NCI-H82 treated with DMSO at 0.1 percent for 48 hours (cell line): ENCODE measurements at regions not wholly inside any gene's neighbourhood (a gene's known extent, or its start where the extent isn't known, plus 50 kb on each side); places are given as distances from the start of the nearest gene placed in this dataset.

Source experiments
- DNase-seq: peaks from one replicate; lab custom pipeline; 2025; ENCODE audit not compliant: unreplicated experiment; lab: John Stamatoyannopoulos, UW

DNA sequence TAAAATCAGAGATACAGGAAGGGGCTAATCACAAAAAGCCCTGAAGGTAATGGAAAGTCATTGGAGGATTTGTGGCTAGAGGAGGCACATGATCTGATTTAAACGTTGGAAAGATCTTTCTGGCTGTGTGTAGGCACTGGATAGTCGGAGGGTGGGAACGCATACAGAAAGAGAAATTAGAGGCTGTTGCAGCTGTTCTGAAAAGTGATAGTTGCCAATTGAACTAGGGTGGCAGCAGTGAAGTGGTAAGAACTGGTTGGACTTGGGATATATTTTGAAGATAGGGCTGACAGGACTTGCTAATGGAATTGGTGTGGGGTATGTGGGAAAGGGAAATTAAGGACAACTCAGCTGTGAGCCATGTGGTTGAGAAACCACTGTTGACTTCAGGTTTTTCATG, 223.6 kb downstream of the OGFRL1 start:
- DNase-seq = no peak

- no peak for DNase-seq
Measured at GRCh38 chr6:71513036-71513435, 224.4 kb downstream of the OGFRL1 start.

- DNase-seq = no peak
Measured at GRCh38 chr6:71523548-71523947, 234.9 kb downstream of the OGFRL1 start.

DNA sequence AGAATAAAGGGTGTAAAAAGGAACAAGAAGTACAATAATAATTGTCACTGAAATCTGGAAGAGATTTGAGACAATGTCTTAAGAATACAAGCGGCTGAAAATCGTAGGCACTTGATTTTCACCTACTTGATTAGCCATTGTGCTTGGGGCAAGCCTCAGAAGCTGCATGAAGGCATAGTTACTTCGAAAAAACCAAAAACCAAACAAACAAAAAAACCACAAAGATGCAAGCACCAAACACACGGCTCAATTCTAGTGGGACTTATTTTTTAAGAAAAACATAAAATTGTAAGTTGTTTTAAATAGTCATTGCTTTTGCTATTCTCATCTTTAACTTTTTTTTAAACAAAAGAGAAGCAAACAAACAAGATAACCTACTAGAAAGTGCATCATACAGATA, 235.6 kb downstream of the OGFRL1 start:
- no peak for DNase-seq

DNA sequence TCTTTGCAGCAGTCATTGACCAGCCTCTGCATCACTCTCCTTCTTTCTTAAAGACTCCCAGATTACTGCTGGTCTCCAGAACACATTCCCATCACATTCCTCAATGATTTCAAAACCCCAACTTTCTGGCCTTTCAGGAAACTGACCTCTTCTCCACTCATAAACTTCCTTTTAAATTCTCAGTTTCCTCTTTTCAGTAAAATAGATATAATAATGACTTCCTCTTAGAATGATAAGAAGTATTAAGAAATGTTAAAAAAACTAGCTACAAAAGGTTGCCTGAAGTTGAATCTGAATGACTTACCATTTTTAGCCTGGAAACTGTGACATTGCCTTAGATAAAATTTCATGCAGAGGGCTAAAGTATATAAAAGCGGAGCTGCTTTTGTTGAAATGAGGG, 239.3 kb downstream of the OGFRL1 start:
- DNase-seq = no peak

- no peak for DNase-seq
Measured at GRCh38 chr6:71529026-71529425, 240.4 kb downstream of the OGFRL1 start.

- DNase-seq = no peak
Measured at GRCh38 chr6:71529769-71530168, 241.2 kb downstream of the OGFRL1 start.

DNA sequence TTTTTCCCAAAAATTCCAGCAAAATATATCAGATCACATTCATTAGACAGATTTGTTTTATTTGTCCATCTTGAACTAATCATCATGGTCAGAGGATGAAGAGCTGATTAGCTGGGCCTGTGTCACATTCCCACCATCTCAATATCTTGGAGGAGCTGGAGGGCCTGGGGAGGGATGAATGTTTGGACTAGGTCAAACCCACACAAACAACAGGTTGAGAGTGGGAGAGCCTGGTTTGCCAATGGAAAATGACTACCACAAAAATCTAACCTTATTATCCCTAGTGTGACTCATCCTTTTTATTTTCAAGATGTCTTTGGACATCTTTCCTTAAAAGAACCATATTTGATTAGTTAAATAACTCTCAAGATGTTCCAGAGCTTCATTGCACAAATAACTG, 242.4 kb downstream of the OGFRL1 start:
- DNase-seq = no peak

GRCh38 chr6:71531841-71532240, 243.2 kb downstream of the OGFRL1 start:
- no peak for DNase-seq

DNA sequence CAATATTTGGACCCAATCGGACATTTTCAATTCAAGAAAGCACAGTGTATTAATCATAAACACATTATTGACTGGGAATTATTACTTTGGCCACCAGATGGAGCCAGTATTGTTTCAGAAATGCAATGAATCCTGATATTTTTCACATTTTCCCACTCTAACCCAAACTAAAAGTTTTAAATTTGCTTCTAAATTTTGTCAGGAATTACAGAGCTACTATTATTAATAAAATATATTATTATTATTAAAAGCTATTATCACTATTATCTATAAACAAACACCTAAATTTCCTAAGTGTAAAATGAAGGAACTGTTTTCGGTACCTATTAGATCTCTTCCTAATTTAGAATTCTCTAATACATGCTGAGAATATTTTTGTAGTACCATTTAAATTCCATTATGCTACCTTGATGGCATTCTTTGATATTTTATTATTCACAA, 245.3 kb downstream of the OGFRL1 start:
- no peak for DNase-seq

- no peak for DNase-seq
Measured at GRCh38 chr6:71534921-71535320, 246.3 kb downstream of the OGFRL1 start.

GRCh38 chr6:71537717-71538116, 249.1 kb downstream of the OGFRL1 start:
- no peak for DNase-seq

- DNase-seq = no peak
Measured at GRCh38 chr6:71544028-71544427, 255.4 kb downstream of the OGFRL1 start.

- no peak for DNase-seq
Measured at GRCh38 chr6:71544906-71545305, 256.3 kb downstream of the OGFRL1 start.

DNA sequence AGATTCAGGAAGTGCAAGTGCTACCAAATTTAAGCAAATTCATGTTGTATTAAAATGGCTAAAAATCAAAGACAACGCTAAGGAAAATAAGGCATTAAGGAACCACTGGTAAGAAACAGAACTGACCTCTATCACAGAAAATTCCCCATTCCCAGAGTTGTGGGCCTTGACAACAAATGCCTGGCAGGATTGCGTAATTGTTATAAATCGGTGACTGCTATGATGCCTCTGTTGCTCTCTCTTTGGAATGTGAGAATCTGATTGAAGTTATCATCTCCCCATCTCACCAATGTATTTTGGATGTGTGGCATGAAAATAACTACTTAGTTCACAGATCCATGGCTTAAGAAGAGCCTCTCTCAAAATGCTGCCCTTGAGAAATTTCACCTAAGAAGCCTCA, 257.3 kb downstream of the OGFRL1 start:
- no peak for DNase-seq

- DNase-seq = no peak
Measured at GRCh38 chr6:71551798-71552197, 263.2 kb downstream of the OGFRL1 start.

- no peak for DNase-seq
Measured at GRCh38 chr6:71556141-71556540, 267.5 kb downstream of the OGFRL1 start.

- no peak for DNase-seq
Measured at GRCh38 chr6:71558974-71559373, 270.4 kb downstream of the OGFRL1 start.

DNA sequence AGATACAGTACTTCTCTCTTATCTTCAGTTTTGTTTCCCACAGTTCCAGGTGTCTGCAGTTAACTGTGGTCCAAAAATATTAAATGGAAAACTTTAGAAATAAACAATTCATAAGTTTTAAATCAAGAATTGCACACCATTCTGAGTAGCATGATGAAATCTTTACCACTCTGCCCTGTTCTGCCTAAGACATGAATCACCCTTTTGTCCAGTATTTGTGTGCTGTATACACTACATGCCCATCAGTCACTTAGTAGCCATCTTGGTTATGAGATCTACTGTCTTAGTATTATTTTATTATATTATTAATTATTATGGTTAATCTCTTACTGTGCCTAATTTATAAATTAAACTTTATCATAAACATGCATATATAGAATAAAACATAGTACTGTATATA, 279.0 kb downstream of the OGFRL1 start:
- no peak for DNase-seq

GRCh38 chr6:71577766-71578165, 289.2 kb downstream of the OGFRL1 start:
- DNase-seq = no peak

DNA sequence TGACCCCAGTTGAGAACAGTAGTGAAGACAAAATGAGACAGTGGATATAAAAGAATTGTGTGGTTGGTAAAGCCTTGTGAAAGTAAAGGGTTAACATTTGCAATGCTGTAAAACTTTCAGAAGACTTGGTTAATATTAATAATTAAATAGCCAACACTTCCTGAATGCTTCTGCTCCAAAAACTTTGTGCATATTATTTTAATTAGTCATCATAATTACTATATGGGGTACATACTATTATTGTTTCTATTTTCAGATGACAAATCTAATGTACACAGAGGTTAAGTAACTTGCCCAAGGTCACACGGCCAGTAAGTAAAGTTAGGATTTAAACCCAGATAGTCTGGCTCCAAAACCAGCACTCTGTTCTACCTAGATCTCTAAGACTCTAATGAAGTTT, 291.3 kb downstream of the OGFRL1 start:
- no peak for DNase-seq

GRCh38 chr6:71582820-71583219, 294.2 kb downstream of the OGFRL1 start:
- no peak for DNase-seq

- no peak for DNase-seq
Measured at GRCh38 chr6:71584712-71585436, 296.3 kb downstream of the OGFRL1 start.
